ENCODE measurements at regions not wholly inside any gene's neighbourhood (a gene's known extent, or its start where the extent isn't known, plus 50 kb on each side); places are given as distances from the start of the nearest gene placed in this dataset.

GRCh38 chr3:20700714-20701113 lies 514.7 kb upstream of the SGO1 start:
- no peak overlapping the region for H3K27ac Mint-ChIP-seq
- no peaks in the 10 kb centered on the region for H3K27me3 Mint-ChIP-seq
- DNase-seq (ENCODE audit: low spot score, unreplicated experiment), result no peak
- H3K36me3 Mint-ChIP-seq (ENCODE audit: insufficient read depth), result no peaks in the 10 kb centered on the region
- H3K4me1 Mint-ChIP-seq (ENCODE audit: low read depth), result peaks cover 12% of the 10 kb centered on the region
- no peak overlapping the region for H3K4me3 Mint-ChIP-seq (ENCODE audit: low read depth)
- no peak for TF ChIP-seq CTCF (IDR thresholded peaks at IDR 0.05; ENCODE audit: unreplicated experiment)
- no peaks in the 10 kb centered on the region for H3K9me3 Mint-ChIP-seq (ENCODE audit: low read depth)

- TF ChIP-seq CTCF (IDR thresholded peaks at IDR 0.05; ENCODE audit: unreplicated experiment), result no peak
- H3K4me1 Mint-ChIP-seq (ENCODE audit: low read depth), result peaks cover 12% of the 10 kb centered on the region
- DNase-seq (ENCODE audit: low spot score, unreplicated experiment), result no peak
- H3K36me3 Mint-ChIP-seq (ENCODE audit: insufficient read depth), result no peaks in the 10 kb centered on the region
- H3K27me3 Mint-ChIP-seq, result no peaks in the 10 kb centered on the region
- no peak overlapping the region for H3K4me3 Mint-ChIP-seq (ENCODE audit: low read depth)
- no peaks in the 10 kb centered on the region for H3K9me3 Mint-ChIP-seq (ENCODE audit: low read depth)
- no peak overlapping the region for H3K27ac Mint-ChIP-seq
Measured at GRCh38 chr3:20698896-20699295, 512.9 kb upstream of the SGO1 start.

- H3K27me3 Mint-ChIP-seq, result no peaks in the 10 kb centered on the region
- H3K4me3 Mint-ChIP-seq (ENCODE audit: low read depth), result no peak overlapping the region
- H3K9me3 Mint-ChIP-seq (ENCODE audit: low read depth), result no peaks in the 10 kb centered on the region
- no peak overlapping the region for H3K27ac Mint-ChIP-seq
- no peak for TF ChIP-seq CTCF (IDR thresholded peaks at IDR 0.05; ENCODE audit: unreplicated experiment)
- peaks cover 12% of the 10 kb centered on the region for H3K4me1 Mint-ChIP-seq (ENCODE audit: low read depth)
- DNase-seq (ENCODE audit: low spot score, unreplicated experiment), result no peak
- no peaks in the 10 kb centered on the region for H3K36me3 Mint-ChIP-seq (ENCODE audit: insufficient read depth)
Measured at GRCh38 chr3:20696388-20697150, 510.6 kb upstream of the SGO1 start.

GRCh38 chr3:20692675-20693074 lies 506.7 kb upstream of the SGO1 start:
- Mint-ChIP-seq H3K9me3 (ENCODE audit: low read depth) (peaks cover 7% of the 10 kb centered on the region), H3K27me3 (no peaks in the 10 kb centered on the region), H3K36me3 (ENCODE audit: insufficient read depth) (peaks cover 1% of the 10 kb centered on the region), H3K4me3 (ENCODE audit: low read depth) (no peak overlapping the region), H3K27ac (no peak overlapping the region), H3K4me1 (ENCODE audit: low read depth) (peaks cover 10% of the 10 kb centered on the region)
- TF ChIP-seq CTCF (IDR thresholded peaks at IDR 0.05; ENCODE audit: unreplicated experiment), result no peak
- no peak for DNase-seq (ENCODE audit: low spot score, unreplicated experiment)

GRCh38 chr3:20683910-20684309 lies 497.9 kb upstream of the SGO1 start:
- no peak for TF ChIP-seq CTCF (IDR thresholded peaks at IDR 0.05; ENCODE audit: unreplicated experiment)
- Mint-ChIP-seq H3K4me3 (ENCODE audit: low read depth) (no peak overlapping the region), H3K27ac (no peak overlapping the region), H3K4me1 (ENCODE audit: low read depth) (peaks cover 17% of the 10 kb centered on the region), H3K36me3 (ENCODE audit: insufficient read depth) (peaks cover 1% of the 10 kb centered on the region), H3K9me3 (ENCODE audit: low read depth) (peaks cover 11% of the 10 kb centered on the region), H3K27me3 (no peaks in the 10 kb centered on the region)
- no peak for DNase-seq (ENCODE audit: low spot score, unreplicated experiment)

Measured in progenitor cell of endocrine pancreas (in vitro differentiated cells).